ENCODE measurements at regions not wholly inside any gene's neighbourhood (a gene's known extent, or its start where the extent isn't known, plus 50 kb on each side); places are given as distances from the start of the nearest gene placed in this dataset.
"Not testable (repeated sequence)": the region's sequence is repeated elsewhere in the genome, so short reads cannot be mapped to it uniquely, and the experiment has no call there.

DNA sequence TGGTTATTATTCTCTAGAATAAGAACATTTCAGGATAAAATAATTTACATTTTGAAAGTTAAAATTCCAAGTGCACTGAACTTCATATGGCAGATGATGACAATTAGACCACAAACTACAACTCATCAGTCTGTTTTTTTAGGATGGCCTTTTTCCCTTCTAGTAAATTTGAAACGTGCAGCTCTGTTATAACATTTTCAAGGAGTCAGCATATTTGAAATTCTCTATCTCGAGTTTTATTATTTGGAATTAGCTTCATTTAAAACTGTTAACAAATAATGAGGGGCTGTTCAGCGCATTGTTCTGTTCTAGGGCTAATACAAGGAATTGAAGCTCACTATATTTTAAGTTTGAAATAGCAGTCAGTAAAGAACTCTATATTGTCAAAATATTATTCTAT, 176.9 kb downstream of the ZNF37A start:
- not testable (repeated sequence) for H4K20me1 ChIP-seq (ENCODE audit: control insufficient read depth, insufficient read depth, insufficient read length); H2AK5ac ChIP-seq (ENCODE audit: insufficient read length, low read length); H3K27ac Mint-ChIP-seq; H2AFZ ChIP-seq (ENCODE audit: low read length); H3K18ac ChIP-seq (ENCODE audit: insufficient read length, low read depth, low read length); H3K4me1 ChIP-seq (ENCODE audit: insufficient read depth, low read length); DNase-seq; H3K4me3 Mint-ChIP-seq; H3K27me3 ChIP-seq (ENCODE audit: insufficient read depth, low read length); H4K8ac ChIP-seq (replicated peaks; ENCODE audit: insufficient read length, low read depth, low read length); H3K14ac ChIP-seq (ENCODE audit: insufficient read depth, low read length); H3K56ac ChIP-seq (ENCODE audit: insufficient read length, low read depth, low read length); H2BK20ac ChIP-seq (ENCODE audit: low read depth, low read length, poor library complexity, severe bottlenecking); H3K79me2 ChIP-seq (ENCODE audit: insufficient read depth, low read length); H2BK120ac ChIP-seq (ENCODE audit: low read depth, low read length, poor library complexity, severe bottlenecking); H4K5ac ChIP-seq (ENCODE audit: insufficient read length, low read depth, low read length); H2BK12ac ChIP-seq (ENCODE audit: insufficient read length, low read depth, low read length); H3K27me3 Mint-ChIP-seq (ENCODE audit: low read depth); H3K79me1 ChIP-seq (ENCODE audit: insufficient read depth, low read depth, low read length, poor library complexity, severe bottlenecking); H3K9ac ChIP-seq (ENCODE audit: extremely low read depth, insufficient read length, low read length); H4K91ac ChIP-seq (ENCODE audit: insufficient read length, low read depth, low read length); H3K23ac ChIP-seq (ENCODE audit: insufficient read length, low read depth, low read length); H3K4me1 Mint-ChIP-seq; H2BK15ac ChIP-seq (ENCODE audit: low read depth, low read length); H3K4me2 ChIP-seq (ENCODE audit: insufficient read depth, insufficient read length, low read length); H3K23me2 ChIP-seq (ENCODE audit: insufficient read length, low read depth, low read length, poor library complexity, severe bottlenecking); H3K36me3 Mint-ChIP-seq (ENCODE audit: insufficient read depth in 1 of 3, low read depth in 3 of 3); H2BK5ac ChIP-seq (ENCODE audit: insufficient read length, low read length); H3K27ac ChIP-seq (ENCODE audit: insufficient read length, low read depth, low read length); H3K4ac ChIP-seq (ENCODE audit: low read depth, low read length); H3T11ph ChIP-seq (ENCODE audit: low read length)
- peaks cover 19% of the 10 kb centered on the region for H3K9me3 ChIP-seq (ENCODE audit: control insufficient read depth, low read depth, low read length)
- no CpG with 5 or more reads among the region's 3 CpGs for WGBS (ENCODE audit: extremely low coverage, insufficient read length, low lambda C conversion rate)
- H3K9me3 Mint-ChIP-seq = peaks cover 70 to 75% of the 10 kb centered on the region in 2 experiments

DNA sequence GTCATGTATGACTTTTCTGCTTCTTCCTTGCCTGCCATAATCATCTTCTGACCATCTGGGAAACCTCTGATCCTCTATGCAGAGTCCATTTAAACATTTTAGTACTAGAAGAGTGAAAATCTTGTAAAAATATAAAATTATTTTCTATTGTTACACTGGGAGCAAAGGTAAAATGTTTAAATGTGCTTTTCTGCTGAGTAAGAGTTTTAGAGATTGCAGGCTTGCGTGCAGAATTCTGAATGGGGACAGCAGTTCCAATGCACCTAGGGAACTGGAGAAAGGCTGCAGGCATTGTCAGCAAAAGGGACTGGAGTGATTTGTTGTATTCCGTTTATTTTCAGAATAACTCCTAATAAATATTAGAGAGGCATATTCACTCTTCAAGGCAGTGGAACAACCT, 180.7 kb downstream of the ZNF37A start:
- peaks cover 54 to 58% of the 10 kb centered on the region in 2 experiments for H3K9me3 Mint-ChIP-seq
- H4K5ac ChIP-seq (ENCODE audit: insufficient read length, low read depth, low read length) = not testable (repeated sequence)
- WGBS (ENCODE audit: extremely low coverage, insufficient read length, low lambda C conversion rate) = no CpG with 5 or more reads among the region's 2 CpGs

More for the DNA sequence above, 180.7 kb downstream of the ZNF37A start:
- not testable (repeated sequence) for H3K56ac ChIP-seq (ENCODE audit: insufficient read length, low read depth, low read length); H3K23me2 ChIP-seq (ENCODE audit: insufficient read length, low read depth, low read length, poor library complexity, severe bottlenecking); H2BK15ac ChIP-seq (ENCODE audit: low read depth, low read length); H2BK120ac ChIP-seq (ENCODE audit: low read depth, low read length, poor library complexity, severe bottlenecking); H2AK5ac ChIP-seq (ENCODE audit: insufficient read length, low read length); H3K4me3 Mint-ChIP-seq; H2BK5ac ChIP-seq (ENCODE audit: insufficient read length, low read length); H3K27me3 Mint-ChIP-seq (ENCODE audit: low read depth); H3K18ac ChIP-seq (ENCODE audit: insufficient read length, low read depth, low read length); H2AFZ ChIP-seq (ENCODE audit: low read length); H3K4ac ChIP-seq (ENCODE audit: low read depth, low read length); H3K27ac Mint-ChIP-seq; H4K20me1 ChIP-seq (ENCODE audit: control insufficient read depth, insufficient read depth, insufficient read length); H2BK12ac ChIP-seq (ENCODE audit: insufficient read length, low read depth, low read length); H3K79me1 ChIP-seq (ENCODE audit: insufficient read depth, low read depth, low read length, poor library complexity, severe bottlenecking); H3K36me3 Mint-ChIP-seq (ENCODE audit: insufficient read depth in 1 of 3, low read depth in 3 of 3); H3K9ac ChIP-seq (ENCODE audit: extremely low read depth, insufficient read length, low read length); H3K4me1 ChIP-seq (ENCODE audit: insufficient read depth, low read length); H3K4me1 Mint-ChIP-seq; H3K4me2 ChIP-seq (ENCODE audit: insufficient read depth, insufficient read length, low read length); H3K27ac ChIP-seq (ENCODE audit: insufficient read length, low read depth, low read length); DNase-seq; H4K91ac ChIP-seq (ENCODE audit: insufficient read length, low read depth, low read length); H3K23ac ChIP-seq (ENCODE audit: insufficient read length, low read depth, low read length); H3K27me3 ChIP-seq (ENCODE audit: insufficient read depth, low read length); H3T11ph ChIP-seq (ENCODE audit: low read length); H3K9me3 ChIP-seq (ENCODE audit: control insufficient read depth, low read depth, low read length); H4K8ac ChIP-seq (replicated peaks; ENCODE audit: insufficient read length, low read depth, low read length); H3K14ac ChIP-seq (ENCODE audit: insufficient read depth, low read length); H3K79me2 ChIP-seq (ENCODE audit: insufficient read depth, low read length); H2BK20ac ChIP-seq (ENCODE audit: low read depth, low read length, poor library complexity, severe bottlenecking)

Data from H9 (cell line).